ENCODE measurements at regions not wholly inside any gene's neighbourhood (a gene's known extent, or its start where the extent isn't known, plus 50 kb on each side); places are given as distances from the start of the nearest gene placed in this dataset.

- H3K4me2 ChIP-seq (ENCODE audit: low read length), result no peak overlapping the region
- no peaks in the 10 kb centered on the region for H3K9me2 ChIP-seq (replicated peaks; ENCODE audit: control insufficient read depth, low read length)
- peaks cover 8% of the 10 kb centered on the region for H3K27me3 ChIP-seq (ENCODE audit: control insufficient read depth, low read length)
- no peak for TF ChIP-seq EZH2phosphoT487 (IDR thresholded peaks at IDR 0.05; ENCODE audit: borderline replicate concordance, low read length)
- TF ChIP-seq, protein P1, sequence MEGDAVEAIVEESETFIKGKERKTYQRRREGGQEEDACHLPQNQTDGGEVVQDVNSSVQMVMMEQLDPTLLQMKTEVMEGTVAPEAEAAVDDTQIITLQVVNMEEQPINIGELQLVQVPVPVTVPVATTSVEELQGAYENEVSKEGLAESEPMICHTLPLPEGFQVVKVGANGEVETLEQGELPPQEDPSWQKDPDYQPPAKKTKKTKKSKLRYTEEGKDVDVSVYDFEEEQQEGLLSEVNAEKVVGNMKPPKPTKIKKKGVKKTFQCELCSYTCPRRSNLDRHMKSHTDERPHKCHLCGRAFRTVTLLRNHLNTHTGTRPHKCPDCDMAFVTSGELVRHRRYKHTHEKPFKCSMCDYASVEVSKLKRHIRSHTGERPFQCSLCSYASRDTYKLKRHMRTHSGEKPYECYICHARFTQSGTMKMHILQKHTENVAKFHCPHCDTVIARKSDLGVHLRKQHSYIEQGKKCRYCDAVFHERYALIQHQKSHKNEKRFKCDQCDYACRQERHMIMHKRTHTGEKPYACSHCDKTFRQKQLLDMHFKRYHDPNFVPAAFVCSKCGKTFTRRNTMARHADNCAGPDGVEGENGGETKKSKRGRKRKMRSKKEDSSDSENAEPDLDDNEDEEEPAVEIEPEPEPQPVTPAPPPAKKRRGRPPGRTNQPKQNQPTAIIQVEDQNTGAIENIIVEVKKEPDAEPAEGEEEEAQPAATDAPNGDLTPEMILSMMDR (IDR thresholded peaks at IDR 0.05; ENCODE audit: low read depth, low read length, poor library complexity, severe bottlenecking), result no peak
- no peaks in the 10 kb centered on the region for H4K20me1 ChIP-seq (ENCODE audit: control insufficient read depth, insufficient read depth, low read depth, low read length)
- no peaks in the 10 kb centered on the region for H3F3A ChIP-seq (ENCODE audit: control insufficient read depth, insufficient read depth)
- H3K4me1 ChIP-seq (ENCODE audit: control insufficient read depth, low read length), result no peaks in the 10 kb centered on the region
- H3K4me3 ChIP-seq (ENCODE audit: low read length), result no peak overlapping the region
- H3K79me2 ChIP-seq (ENCODE audit: control insufficient read depth, low read length), result no peaks in the 10 kb centered on the region
- no peaks in the 10 kb centered on the region for H3K9me3 ChIP-seq (ENCODE audit: control insufficient read depth, insufficient read depth, low read length)
- H3K27ac ChIP-seq (ENCODE audit: low read depth, low read length), result no peak overlapping the region
- no peaks in the 10 kb centered on the region for H3K36me3 ChIP-seq (ENCODE audit: control insufficient read depth, low read length)
Measured at GRCh38 chr15:39432912-39433348, 147.9 kb upstream of the THBS1 start.

DNA sequence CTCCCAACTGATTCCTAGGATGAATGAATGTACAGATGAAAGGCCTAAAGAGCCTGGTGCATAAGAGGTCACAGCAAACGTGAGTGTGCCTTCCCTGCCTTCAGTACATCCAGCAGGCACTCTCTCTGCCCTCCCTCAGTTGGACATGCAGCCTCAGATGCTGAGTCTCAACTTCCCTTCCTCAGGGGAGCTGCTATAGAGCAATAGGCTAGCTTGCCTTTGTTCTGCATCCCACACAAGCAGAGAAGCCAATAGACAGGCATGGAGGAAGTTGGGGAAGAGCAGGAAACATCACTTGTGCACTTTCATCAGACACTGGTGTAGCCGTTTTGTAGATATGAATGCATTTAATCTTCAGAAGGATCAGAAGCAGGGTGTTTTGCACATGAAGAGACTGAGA is 147.5 kb upstream of the THBS1 start:
- Histone ChIP-seq H3K9me3 (ENCODE audit: control insufficient read depth, insufficient read depth, low read length) (no peaks in the 10 kb centered on the region), H3K4me3 (ENCODE audit: low read length) (no peak overlapping the region), H3K9me2 (replicated peaks; ENCODE audit: control insufficient read depth, low read length) (no peaks in the 10 kb centered on the region), H3K36me3 (ENCODE audit: control insufficient read depth, low read length) (no peaks in the 10 kb centered on the region), H3F3A (ENCODE audit: control insufficient read depth, insufficient read depth) (no peaks in the 10 kb centered on the region), H3K27me3 (ENCODE audit: control insufficient read depth, low read length) (peaks cover 5% of the 10 kb centered on the region), H3K4me2 (ENCODE audit: low read length) (no peak overlapping the region), H4K20me1 (ENCODE audit: control insufficient read depth, insufficient read depth, low read depth, low read length) (no peaks in the 10 kb centered on the region), H3K27ac (ENCODE audit: low read depth, low read length) (no peak overlapping the region), H3K79me2 (ENCODE audit: control insufficient read depth, low read length) (no peaks in the 10 kb centered on the region), H3K4me1 (ENCODE audit: control insufficient read depth, low read length) (no peaks in the 10 kb centered on the region)
- TF ChIP-seq EZH2phosphoT487 (IDR thresholded peaks at IDR 0.05; ENCODE audit: borderline replicate concordance, low read length), result no peak
- TF ChIP-seq, protein P1 (IDR thresholded peaks at IDR 0.05; ENCODE audit: low read depth, low read length, poor library complexity, severe bottlenecking), result no peak

DNA sequence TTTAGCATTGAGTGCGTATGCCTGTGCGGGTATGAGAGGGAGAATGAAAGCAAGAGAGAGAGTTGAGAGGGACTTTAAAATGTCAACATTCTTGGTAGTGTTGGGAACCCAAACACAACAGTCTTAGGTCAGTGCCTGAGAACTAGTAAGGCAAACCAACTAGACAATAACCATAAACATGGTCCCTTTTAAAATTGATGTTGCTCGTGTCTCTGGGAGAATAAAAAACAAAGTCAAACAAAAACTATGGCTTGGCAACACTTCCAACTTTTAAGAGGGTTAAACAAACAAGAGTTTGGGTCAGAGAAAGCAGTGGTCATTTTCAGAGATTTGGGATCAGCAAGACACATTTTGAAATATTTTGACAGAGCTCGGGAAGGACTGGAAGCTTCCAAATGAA is 146.7 kb upstream of the THBS1 start:
- H3K27ac ChIP-seq (ENCODE audit: low read depth, low read length), result no peak overlapping the region
- no peaks in the 10 kb centered on the region for H3F3A ChIP-seq (ENCODE audit: control insufficient read depth, insufficient read depth)
- no peaks in the 10 kb centered on the region for H3K79me2 ChIP-seq (ENCODE audit: control insufficient read depth, low read length)
- no peaks in the 10 kb centered on the region for H3K36me3 ChIP-seq (ENCODE audit: control insufficient read depth, low read length)
- H3K4me2 ChIP-seq (ENCODE audit: low read length), result no peak overlapping the region
- no peak overlapping the region for H3K4me3 ChIP-seq (ENCODE audit: low read length)
- no peaks in the 10 kb centered on the region for H3K27me3 ChIP-seq (ENCODE audit: control insufficient read depth, low read length)
- no peaks in the 10 kb centered on the region for H4K20me1 ChIP-seq (ENCODE audit: control insufficient read depth, insufficient read depth, low read depth, low read length)
- no peaks in the 10 kb centered on the region for H3K9me2 ChIP-seq (replicated peaks; ENCODE audit: control insufficient read depth, low read length)
- H3K4me1 ChIP-seq (ENCODE audit: control insufficient read depth, low read length), result no peaks in the 10 kb centered on the region
- no peak for TF ChIP-seq EZH2phosphoT487 (IDR thresholded peaks at IDR 0.05; ENCODE audit: borderline replicate concordance, low read length)
- H3K9me3 ChIP-seq (ENCODE audit: control insufficient read depth, insufficient read depth, low read length), result no peaks in the 10 kb centered on the region

- H3K4me2 ChIP-seq (ENCODE audit: low read length), result no peak overlapping the region
- no peak for TF ChIP-seq EZH2phosphoT487 (IDR thresholded peaks at IDR 0.05; ENCODE audit: borderline replicate concordance, low read length)
- TF ChIP-seq, protein P1 (IDR thresholded peaks at IDR 0.05; ENCODE audit: low read depth, low read length, poor library complexity, severe bottlenecking), result no peak
- H3K79me2 ChIP-seq (ENCODE audit: control insufficient read depth, low read length), result no peaks in the 10 kb centered on the region
- H3K36me3 ChIP-seq (ENCODE audit: control insufficient read depth, low read length), result no peaks in the 10 kb centered on the region
- H3K4me1 ChIP-seq (ENCODE audit: control insufficient read depth, low read length), result no peaks in the 10 kb centered on the region
- no peaks in the 10 kb centered on the region for H3K9me2 ChIP-seq (replicated peaks; ENCODE audit: control insufficient read depth, low read length)
- H3K27me3 ChIP-seq (ENCODE audit: control insufficient read depth, low read length), result no peaks in the 10 kb centered on the region
- no peak overlapping the region for H3K27ac ChIP-seq (ENCODE audit: low read depth, low read length)
- no peak overlapping the region for H3K4me3 ChIP-seq (ENCODE audit: low read length)
- H4K20me1 ChIP-seq (ENCODE audit: control insufficient read depth, insufficient read depth, low read depth, low read length), result no peaks in the 10 kb centered on the region
- H3F3A ChIP-seq (ENCODE audit: control insufficient read depth, insufficient read depth), result no peaks in the 10 kb centered on the region
- H3K9me3 ChIP-seq (ENCODE audit: control insufficient read depth, insufficient read depth, low read length), result no peaks in the 10 kb centered on the region
Measured at GRCh38 chr15:39434751-39435238, 146.1 kb upstream of the THBS1 start.
